ENCODE measurements at regions not wholly inside any gene's neighbourhood (a gene's known extent, or its start where the extent isn't known, plus 50 kb on each side); places are given as distances from the start of the nearest gene placed in this dataset.

GRCh38 chr2:106284691-106285202, 90.6 kb upstream of the UXS1 start (continued):
- no peak for TF ChIP-seq ATF2 (IDR thresholded peaks at IDR 0.05; ENCODE audit: low read length)
- no peak for TF ChIP-seq SP2 (IDR thresholded peaks at IDR 0.05; ENCODE audit: low read length)
- no peak for TF ChIP-seq CTBP2 (IDR thresholded peaks at IDR 0.05; ENCODE audit: borderline replicate concordance, insufficient read depth, insufficient read length, low read length)
- no peak for TF ChIP-seq SP4 (IDR thresholded peaks at IDR 0.05; ENCODE audit: low read length)
- no peak for TF ChIP-seq EZH2 (IDR thresholded peaks at IDR 0.05; ENCODE audit: low read depth, low read length, severe bottlenecking)
